Effector memory CD8-positive, alpha-beta T cell (primary cell): ENCODE measurements at regions not wholly inside any gene's neighbourhood (a gene's known extent, or its start where the extent isn't known, plus 50 kb on each side); places are given as distances from the start of the nearest gene placed in this dataset.

Source experiments
- ATAC-seq: fragments of 150-1000 bp; cut with Tn5 transposase; replicated peaks from 2 replicates; pipeline ENCODE4 v1.10.0; 2021; ENCODE audit warnings: mild to moderate bottlenecking, moderate library complexity
- DNase-seq, 3 experiments: peaks; one replicate each; pipeline ENCODE4 v3.0.0; 2021
- H3K27ac Mint-ChIP-seq, 2 donors: one replicate each; pipeline ENCODE4 v1.8.0; 2022; ENCODE audit warnings: mild to moderate bottlenecking in 2 of 2, mixed read lengths in 2 of 2, moderate library complexity in 2 of 2
- H3K27me3 Mint-ChIP-seq, 2 donors: one replicate each; pipeline ENCODE4 v1.8.0; 2022; ENCODE audit warnings: mixed read lengths in 2 of 2
- H3K36me3 Mint-ChIP-seq: one replicate; pipeline ENCODE4 v1.8.0; 2022; ENCODE audit warnings: mild to moderate bottlenecking, moderate library complexity, mixed read lengths; ENCODE audit not compliant: insufficient read depth
- H3K4me1 Mint-ChIP-seq, 2 donors: one replicate each; pipeline ENCODE4 v1.8.0; 2022; ENCODE audit warnings: low read depth in 2 of 2, mixed read lengths in 2 of 2
- H3K4me3 Mint-ChIP-seq, 2 donors: one replicate each; pipeline ENCODE4 v1.8.0; 2022; ENCODE audit warnings: mild to moderate bottlenecking in 2 of 2, mixed read lengths in 2 of 2, moderate library complexity in 2 of 2
- H3K9me3 Mint-ChIP-seq, 2 donors: one replicate each; pipeline ENCODE4 v1.8.0; 2022; ENCODE audit warnings: mixed read lengths in 2 of 2

DNA sequence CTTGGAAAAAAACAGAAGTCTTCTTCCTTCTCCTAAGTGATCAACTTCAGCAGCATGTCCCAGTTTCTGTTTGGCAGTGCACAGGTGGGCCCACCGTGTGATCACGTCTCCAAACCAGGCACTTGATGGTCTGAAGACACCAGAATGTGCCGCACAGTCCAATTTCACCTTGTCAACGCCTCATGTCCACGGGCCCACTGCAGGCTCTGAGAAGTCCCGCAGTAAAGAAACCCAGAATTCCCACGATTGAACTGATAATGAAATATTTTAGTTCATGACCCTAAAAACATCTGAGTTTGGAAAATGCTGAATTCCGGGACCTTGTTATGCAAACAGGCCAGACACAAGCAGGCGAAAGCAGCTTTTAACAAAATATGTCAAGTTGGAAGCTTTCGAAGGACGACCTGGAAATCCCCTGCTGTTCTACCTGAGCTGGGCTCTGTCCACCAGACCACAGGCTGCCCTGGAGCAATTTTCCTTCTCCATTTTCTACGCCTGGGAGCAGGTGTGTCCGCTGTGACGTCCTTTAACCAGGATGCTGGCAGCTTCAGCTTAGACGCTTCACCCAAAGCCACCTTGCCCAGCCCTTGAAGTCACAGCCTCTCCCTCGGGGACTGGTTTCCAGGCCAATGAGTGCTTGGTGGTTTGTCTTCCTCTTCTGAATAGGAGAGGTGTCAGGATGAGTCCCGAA lies 167.8 kb upstream of the IQSEC1 start:
- Mint-ChIP-seq H3K4me3 (no peak overlapping the region), H3K27ac (no peak overlapping the region), H3K36me3 (no peaks in the 10 kb centered on the region), H3K9me3 (no peaks in the 10 kb centered on the region), H3K27me3 (peaks cover 8 to 13% of the 10 kb centered on the region in 2 donors), H3K4me1 (peaks cover under 1 to 2% of the 10 kb centered on the region in 2 donors)
- no peak for DNase-seq
- no peak for ATAC-seq

DNA sequence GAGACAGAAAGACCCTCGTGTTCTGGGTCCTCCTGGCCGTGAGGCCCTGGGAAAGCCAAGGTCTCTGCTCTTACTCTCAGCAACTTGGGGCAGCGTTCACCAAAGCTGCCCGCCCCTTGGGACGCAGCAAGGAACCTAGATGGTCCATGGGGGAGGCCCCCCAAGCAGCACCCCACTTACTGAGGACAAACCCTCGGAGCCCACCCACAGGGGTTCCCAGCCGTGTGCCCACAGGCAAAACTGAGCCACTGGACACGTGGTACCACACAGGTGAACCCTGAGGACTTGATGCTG lies 166.2 kb upstream of the IQSEC1 start:
- no peaks in the 10 kb centered on the region for H3K9me3 Mint-ChIP-seq
- no peak for DNase-seq
- H3K4me1 Mint-ChIP-seq = peaks cover 16 to 18% of the 10 kb centered on the region in 2 donors
- H3K4me3 Mint-ChIP-seq = no peak overlapping the region
- peaks cover 8 to 13% of the 10 kb centered on the region in 2 donors for H3K27me3 Mint-ChIP-seq
- no peak for ATAC-seq
- no peaks in the 10 kb centered on the region for H3K36me3 Mint-ChIP-seq
- no peak overlapping the region for H3K27ac Mint-ChIP-seq

DNA sequence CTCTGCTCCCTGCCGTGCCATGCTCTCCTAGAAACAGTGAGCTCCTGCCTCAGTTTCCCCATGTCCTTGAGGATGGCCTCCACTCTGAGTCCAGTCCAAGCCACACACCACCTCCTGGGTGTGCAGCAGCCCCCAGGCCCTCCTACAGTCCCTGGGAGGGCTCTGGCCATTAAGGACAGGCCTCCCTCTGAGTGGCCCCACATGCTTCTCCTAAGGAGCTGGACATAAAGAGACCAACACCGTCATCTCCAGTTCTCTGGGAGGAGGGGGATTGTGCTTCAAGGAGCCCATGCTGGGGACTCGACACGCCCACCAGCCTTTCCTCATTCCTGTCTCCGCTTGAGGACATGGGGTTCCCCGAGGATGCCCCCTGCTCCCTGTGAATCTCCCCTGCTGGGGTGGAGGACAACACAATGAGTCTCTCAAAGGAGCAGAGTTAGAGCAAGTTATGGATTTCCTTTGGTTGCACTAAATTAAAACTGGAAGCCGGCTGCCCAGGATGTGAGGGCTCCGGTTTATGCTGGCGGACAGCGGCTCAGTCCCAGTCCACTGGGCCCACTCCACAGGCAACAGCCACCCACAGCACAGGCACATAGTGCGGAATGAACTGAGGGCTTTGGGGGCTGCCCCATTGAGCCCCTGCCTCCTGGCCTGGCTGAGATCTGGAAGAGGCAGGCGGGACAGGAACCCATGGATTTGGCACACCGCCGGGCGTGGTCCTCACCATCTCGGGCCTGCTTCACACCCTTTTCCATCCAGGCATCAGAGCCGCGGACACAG lies 165.6 kb upstream of the IQSEC1 start:
- no peak overlapping the region for H3K4me3 Mint-ChIP-seq
- H3K27me3 Mint-ChIP-seq = peaks cover 13 to 14% of the 10 kb centered on the region in 2 donors
- H3K36me3 Mint-ChIP-seq = peaks cover 4% of the 10 kb centered on the region
- DNase-seq = no peak
- no peak for ATAC-seq
- no peak overlapping the region for H3K27ac Mint-ChIP-seq
- peaks cover 22 to 23% of the 10 kb centered on the region in 2 donors for H3K4me1 Mint-ChIP-seq
- no peaks in the 10 kb centered on the region for H3K9me3 Mint-ChIP-seq

DNA sequence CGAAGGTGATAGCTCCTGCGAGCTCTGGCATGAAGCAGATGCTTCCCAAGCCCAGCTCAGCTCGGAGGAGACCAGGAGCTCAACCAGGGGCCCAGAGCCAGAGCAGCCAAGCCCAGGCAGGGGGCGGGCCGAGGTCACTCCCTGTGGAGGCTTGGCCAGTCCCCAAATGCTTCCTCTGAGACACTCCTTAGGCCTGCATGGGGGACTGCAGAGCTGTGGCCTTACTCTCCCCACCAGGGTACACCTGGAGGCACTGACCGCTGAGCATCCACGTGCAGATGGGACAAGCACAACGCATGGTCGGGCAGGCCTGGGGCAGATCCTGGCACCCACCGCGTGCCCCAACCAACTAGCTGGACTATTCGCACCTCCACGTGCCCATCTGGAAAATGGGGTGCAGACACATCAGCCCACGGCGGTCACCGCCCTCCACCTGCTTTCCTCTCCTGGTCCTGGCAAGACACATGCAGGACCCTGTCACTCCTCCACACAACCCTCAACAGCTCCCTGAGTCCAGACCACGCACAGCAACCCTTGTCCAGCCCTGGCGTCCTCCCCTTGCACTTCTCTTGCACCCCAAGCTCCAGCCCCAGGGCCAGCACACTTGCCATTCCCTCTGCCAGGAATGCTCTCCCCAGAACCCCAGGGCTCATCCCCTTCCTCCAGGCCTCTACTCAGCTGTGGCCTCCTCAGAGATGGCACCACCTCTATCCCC lies 164.7 kb upstream of the IQSEC1 start:
- Mint-ChIP-seq H3K4me3 (no peak overlapping the region), H3K27ac (no peak overlapping the region), H3K9me3 (no peaks in the 10 kb centered on the region), H3K4me1 (peaks cover 30 to 31% of the 10 kb centered on the region in 2 donors), H3K36me3 (peaks cover 6% of the 10 kb centered on the region), H3K27me3 (peaks cover 19 to 23% of the 10 kb centered on the region in 2 donors)
- DNase-seq = no peak
- ATAC-seq = no peak

DNA sequence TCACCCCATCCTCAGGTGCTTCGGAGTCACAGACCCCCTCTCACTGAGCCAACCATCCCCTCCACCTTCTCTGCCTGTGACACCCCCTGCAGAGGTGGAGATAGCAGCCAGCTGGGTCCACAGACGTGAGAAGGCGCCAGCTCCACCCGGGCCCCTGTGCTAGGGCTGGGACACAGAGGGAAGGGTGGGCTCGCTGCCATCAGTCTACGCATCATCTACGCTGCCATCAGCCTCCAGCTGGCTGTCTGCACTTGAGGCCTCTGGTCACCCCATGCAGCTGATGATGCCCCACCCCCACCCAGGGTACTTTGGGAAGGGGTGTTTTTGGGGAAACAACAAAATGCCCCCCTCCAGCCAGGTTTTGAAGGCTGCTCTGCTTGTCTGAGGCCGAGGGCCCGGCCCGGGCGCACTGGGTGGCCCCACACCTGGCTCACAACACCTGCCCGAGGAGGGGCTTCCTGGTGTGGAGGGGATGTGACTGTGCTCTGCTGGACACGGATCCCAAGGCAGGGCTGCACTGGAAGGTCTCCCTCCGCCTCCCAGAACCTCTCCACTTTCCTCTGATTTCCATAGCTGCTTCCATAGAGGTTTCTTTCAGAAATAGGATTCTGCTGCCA lies 163.4 kb upstream of the IQSEC1 start:
- no peak overlapping the region for H3K27ac Mint-ChIP-seq
- peaks cover 29 to 36% of the 10 kb centered on the region in 2 donors for H3K27me3 Mint-ChIP-seq
- no peak overlapping the region for H3K4me3 Mint-ChIP-seq
- peaks cover 6% of the 10 kb centered on the region for H3K36me3 Mint-ChIP-seq
- H3K9me3 Mint-ChIP-seq = no peaks in the 10 kb centered on the region
- no peak for ATAC-seq
- no peak for DNase-seq
- peaks cover 31 to 33% of the 10 kb centered on the region in 2 donors for H3K4me1 Mint-ChIP-seq

DNA sequence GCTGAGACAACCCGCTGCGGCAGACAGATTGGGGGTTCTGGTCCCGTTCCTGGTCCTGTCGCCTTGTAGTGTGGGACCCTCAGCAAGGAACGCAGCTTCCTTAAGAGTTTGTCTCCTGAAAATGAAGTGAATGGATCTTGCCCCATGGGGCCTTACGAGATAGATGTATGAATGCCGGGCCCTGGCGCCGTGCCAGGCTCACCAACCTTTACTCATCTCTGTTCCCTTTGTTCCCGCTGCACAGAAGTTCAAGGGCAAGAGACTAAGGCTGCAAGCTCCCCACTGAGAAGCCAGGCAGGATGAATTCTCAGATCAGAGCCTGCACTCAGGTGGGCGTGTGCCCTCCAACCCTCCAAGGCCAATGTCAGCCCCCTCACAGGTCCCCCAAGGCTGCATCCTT lies 162.7 kb upstream of the IQSEC1 start:
- peaks cover 6% of the 10 kb centered on the region for H3K36me3 Mint-ChIP-seq
- DNase-seq (no peak), ATAC-seq (no peak)
- H3K27ac Mint-ChIP-seq = no peak overlapping the region
- H3K27me3 Mint-ChIP-seq = peaks cover 34 to 37% of the 10 kb centered on the region in 2 donors
- H3K4me1 Mint-ChIP-seq = peaks cover 31 to 33% of the 10 kb centered on the region in 2 donors
- no peaks in the 10 kb centered on the region for H3K9me3 Mint-ChIP-seq
- H3K4me3 Mint-ChIP-seq = peak overlapping the region in 1 of 2 donors; percentile 81

DNA sequence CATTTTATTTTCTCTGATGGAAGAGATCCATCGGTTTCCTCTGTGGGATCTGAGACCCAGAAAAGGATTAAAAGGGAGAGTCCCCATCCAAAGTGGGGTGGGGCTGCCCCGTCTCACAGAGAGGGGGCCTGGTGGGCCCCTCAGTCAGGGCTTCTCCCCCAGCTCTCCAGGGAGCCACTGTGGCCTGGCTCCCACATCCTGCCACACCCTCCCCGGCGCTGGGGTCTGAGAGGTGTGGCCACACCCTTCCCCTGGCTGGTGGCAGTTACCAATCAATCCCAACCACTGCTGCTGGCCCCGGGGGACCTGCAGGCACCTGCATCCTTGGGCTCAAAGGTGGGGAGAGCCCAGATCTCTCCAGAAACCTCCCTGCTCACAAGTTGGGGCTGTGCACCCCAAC lies 161.8 kb upstream of the IQSEC1 start:
- peak; percentile 16 for ATAC-seq
- Mint-ChIP-seq H3K9me3 (no peaks in the 10 kb centered on the region), H3K36me3 (peaks cover 6% of the 10 kb centered on the region), H3K4me3 (peak overlapping the region; percentile 73 to 81), H3K4me1 (peaks cover 31 to 33% of the 10 kb centered on the region in 2 donors), H3K27ac (peak overlapping the region; percentile 59 to 93), H3K27me3 (peaks cover 34 to 37% of the 10 kb centered on the region in 2 donors)
- DNase-seq = no peak

DNA sequence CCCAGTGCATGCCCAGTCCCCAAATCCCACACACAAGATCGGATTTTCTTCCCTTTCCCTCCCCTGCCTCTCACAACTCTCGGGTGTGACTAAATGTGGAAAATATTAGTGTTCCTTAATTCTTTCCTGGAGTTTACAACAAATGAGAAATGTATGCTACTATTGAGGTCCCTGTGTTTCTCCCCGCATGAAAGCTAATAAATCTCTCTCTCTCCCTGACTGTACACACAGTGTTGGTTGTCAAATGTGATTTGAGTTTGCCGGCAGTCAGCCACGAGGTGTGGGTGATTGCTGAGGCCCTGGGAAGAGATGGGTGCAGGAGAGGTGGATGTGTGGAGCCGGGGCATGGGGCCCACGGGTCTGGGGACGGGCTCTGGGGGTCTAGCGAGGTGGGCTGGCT lies 161.4 kb upstream of the IQSEC1 start:
- no peak for DNase-seq
- peak overlapping the region; percentile 73 to 81 for H3K4me3 Mint-ChIP-seq
- H3K36me3 Mint-ChIP-seq = peaks cover 6% of the 10 kb centered on the region
- peak; percentile 34 for ATAC-seq
- H3K27ac Mint-ChIP-seq = peak overlapping the region; percentile 59 to 93
- H3K27me3 Mint-ChIP-seq = peaks cover 33 to 34% of the 10 kb centered on the region in 2 donors
- no peaks in the 10 kb centered on the region for H3K9me3 Mint-ChIP-seq
- peaks cover 29 to 33% of the 10 kb centered on the region in 2 donors for H3K4me1 Mint-ChIP-seq

DNA sequence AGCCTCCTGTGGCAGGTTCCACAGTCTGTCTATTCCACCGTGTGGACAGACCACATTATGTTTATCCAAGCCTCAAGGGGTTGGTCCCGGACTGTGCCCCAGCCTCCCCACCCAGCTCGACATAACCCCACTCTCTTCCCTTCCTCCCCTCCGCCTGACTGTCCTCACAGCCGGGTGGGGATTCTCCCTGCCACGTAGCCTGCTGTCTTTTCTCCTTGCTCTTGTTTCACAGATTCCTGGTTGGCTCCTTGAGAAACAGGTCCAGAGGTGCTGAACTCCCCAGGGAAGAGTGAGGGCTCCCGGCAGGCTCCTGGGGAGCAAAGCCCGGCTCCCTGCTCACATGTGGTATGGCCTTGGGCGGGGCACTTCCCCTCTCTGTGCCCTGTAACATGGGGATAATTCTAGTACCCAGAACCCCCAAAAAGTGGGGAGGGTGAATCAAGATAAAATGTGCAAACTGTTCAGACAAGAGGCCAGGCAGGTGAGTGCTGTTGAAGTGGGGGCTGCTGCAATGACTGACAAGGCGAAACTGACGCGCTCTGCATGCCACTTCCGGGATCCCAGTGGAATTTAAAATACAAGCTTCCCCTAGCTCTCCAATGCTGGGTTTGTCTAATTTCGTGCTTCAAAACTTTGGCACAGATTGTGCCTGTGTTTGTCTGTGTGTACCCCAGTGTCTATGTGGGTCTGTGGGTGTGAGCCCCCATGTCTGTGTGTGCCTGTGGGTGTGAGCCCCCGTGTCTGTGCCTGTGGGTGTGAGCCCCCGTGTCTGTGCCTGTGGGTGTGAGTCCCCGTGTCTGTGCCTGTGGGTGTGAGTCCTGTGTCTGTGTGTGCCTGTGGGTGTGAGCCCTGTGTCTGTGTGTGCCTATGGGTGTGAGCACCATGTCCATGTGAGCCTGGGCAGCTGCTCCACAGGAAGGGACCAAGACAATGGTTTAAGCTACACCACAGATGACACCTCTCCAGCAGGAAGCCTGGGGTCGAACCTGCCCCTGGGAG lies 160.6 kb upstream of the IQSEC1 start:
- ATAC-seq = peak; percentile 87
- Mint-ChIP-seq H3K4me1 (peaks cover 29 to 33% of the 10 kb centered on the region in 2 donors), H3K27me3 (peaks cover 29 to 30% of the 10 kb centered on the region in 2 donors), H3K27ac (peak overlapping the region; percentile 59 to 93), H3K4me3 (peak overlapping the region; percentile 73 to 81), H3K36me3 (peaks cover 6% of the 10 kb centered on the region), H3K9me3 (no peaks in the 10 kb centered on the region)
- peak; percentile 59 to 65 (median 64) for DNase-seq

DNA sequence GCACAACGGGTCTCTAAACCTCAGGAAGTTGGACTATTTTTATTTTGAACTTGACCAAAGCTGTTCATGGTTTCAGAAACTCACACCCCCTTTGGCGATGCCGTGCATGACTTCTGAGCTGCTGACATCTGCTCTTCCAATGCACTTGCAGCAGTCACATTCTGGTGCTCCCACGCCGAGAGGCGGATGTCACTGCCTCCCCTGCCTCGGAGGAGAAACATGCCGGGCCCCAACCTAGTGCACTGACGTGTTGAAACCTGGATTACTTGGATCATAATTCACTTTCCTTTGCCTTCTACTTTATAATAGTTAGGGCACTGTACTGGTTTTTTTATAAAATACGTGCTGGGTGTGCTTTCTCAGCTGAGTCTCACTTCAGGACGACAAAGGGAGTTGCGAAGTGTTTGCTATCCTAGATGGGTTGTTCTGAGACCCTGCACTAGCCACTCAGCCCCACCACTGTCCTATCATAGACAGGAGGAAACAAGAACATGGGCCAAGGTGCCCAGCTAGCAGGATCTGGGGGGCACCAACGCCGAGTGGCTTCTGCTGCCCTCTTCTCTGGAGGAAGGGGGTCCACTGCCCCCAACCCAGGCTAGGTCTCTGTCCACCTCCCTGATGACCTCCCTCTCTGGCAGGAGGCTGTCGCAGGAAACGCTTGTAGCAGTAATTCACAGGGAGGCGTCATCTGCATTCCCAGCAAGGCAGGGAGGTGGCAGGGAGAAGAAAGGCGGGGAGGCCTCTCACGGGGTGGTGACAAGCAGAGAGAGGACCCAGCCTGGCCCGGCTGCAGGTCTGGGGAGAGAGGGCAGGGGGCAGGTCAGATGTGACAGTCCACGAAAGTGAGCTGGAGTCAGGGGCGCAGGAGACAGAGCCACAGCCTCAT lies 158.8 kb upstream of the IQSEC1 start:
- Mint-ChIP-seq H3K27ac (peak overlapping the region in 1 of 2 donors; percentile 81), H3K9me3 (no peaks in the 10 kb centered on the region), H3K4me1 (peaks cover 29 to 33% of the 10 kb centered on the region in 2 donors), H3K27me3 (peaks cover 21 to 29% of the 10 kb centered on the region in 2 donors), H3K36me3 (peaks cover 6% of the 10 kb centered on the region), H3K4me3 (no peak overlapping the region)
- ATAC-seq (no peak), DNase-seq (no peak)

DNA sequence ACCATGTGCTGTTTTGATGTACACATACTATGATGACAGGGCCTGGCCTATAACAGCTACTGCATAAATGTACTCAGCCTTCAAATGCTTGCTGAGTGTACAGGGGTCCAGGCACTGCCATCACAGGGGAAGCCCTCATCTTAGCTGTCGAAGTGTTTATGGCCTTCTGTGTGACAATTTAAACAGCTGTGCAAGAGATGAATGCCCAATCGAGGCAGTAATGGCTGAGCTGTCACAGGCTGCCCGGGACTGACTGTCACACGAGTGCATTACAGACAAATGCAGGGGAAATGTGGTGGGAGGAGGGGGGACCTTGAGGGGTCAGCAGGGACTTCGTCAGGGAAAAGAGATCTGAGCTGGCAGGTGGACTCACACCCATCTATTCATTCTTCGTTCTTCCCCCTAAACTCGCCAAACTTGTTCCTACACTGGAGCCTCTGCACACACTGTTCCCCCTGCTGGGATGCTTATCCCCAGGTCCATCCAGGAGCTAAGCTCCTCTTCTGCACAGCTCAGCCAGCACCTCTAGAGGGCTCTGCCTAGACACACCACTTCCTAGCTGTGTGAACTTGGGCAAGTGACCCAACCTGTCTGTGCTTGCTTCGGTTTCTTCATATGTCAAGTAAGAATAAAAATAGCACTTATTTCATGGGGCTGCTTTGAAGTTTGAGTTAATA lies 156.2 kb upstream of the IQSEC1 start:
- H3K27me3 Mint-ChIP-seq = peaks cover 21 to 29% of the 10 kb centered on the region in 2 donors
- no peak overlapping the region for H3K4me3 Mint-ChIP-seq
- no peaks in the 10 kb centered on the region for H3K9me3 Mint-ChIP-seq
- no peak overlapping the region for H3K27ac Mint-ChIP-seq
- H3K36me3 Mint-ChIP-seq = peaks cover 6% of the 10 kb centered on the region
- ATAC-seq (no peak), DNase-seq (no peak)
- peaks cover 13 to 16% of the 10 kb centered on the region in 2 donors for H3K4me1 Mint-ChIP-seq
